Heart left ventricle (tissue), 16 donors: ENCODE measurements at regions not wholly inside any gene's neighbourhood (a gene's known extent, or its start where the extent isn't known, plus 50 kb on each side); places are given as distances from the start of the nearest gene placed in this dataset.

Experiments
- ATAC-seq, 4 donors: fragments of 200-7000 bp; cut with Tn5 transposase; one replicate each; pipeline ENCODE4 v1.9.1; 2020 to 2022; ENCODE audit warnings: moderate library complexity in 4 of 4, mild to moderate bottlenecking in 3 of 4, moderate number of reproducible peaks in 1 of 4
- DNase-seq, 5 donors: peaks; one replicate each; pipeline ENCODE4 v3.0.0-alpha.2; 2020
- H3K27ac ChIP-seq, 12 donors: fragments of 200-600 bp; sonication (generic) in 4 of 12; one replicate each; pipeline versions ENCODE4 v1.5.0 to v1.8.0; 2016 to 2022; ENCODE audit warnings: mild to moderate bottlenecking in 2 of 12
- H3K27me3 ChIP-seq, 9 donors: fragments of 200-600 bp; sonication (generic) in 2 of 9; one replicate each; pipeline versions ENCODE4 v1.5.1 to v1.8.0; 2016 to 2022; ENCODE audit warnings: mild to moderate bottlenecking in 3 of 9
- H3K36me3 ChIP-seq, 9 donors: fragments of 200-600 bp; sonication (generic) in 2 of 9; one replicate each; pipeline versions ENCODE4 v1.5.0 to v1.8.0; 2018 to 2022; ENCODE audit warnings: mild to moderate bottlenecking in 2 of 9
- H3K4me1 ChIP-seq, 12 donors: fragments of 200-600 bp; sonication (generic) in 4 of 12; one replicate each; pipeline versions ENCODE4 v1.5.0 to v1.8.0; 2016 to 2022; ENCODE audit warnings: mild to moderate bottlenecking in 3 of 12
- H3K4me3 ChIP-seq, 12 donors: fragments of 200-600 bp; sonication (generic) in 4 of 12; one replicate each; pipeline versions ENCODE4 v1.5.0 to v1.8.0; 2017 to 2022; ENCODE audit warnings: mild to moderate bottlenecking in 9 of 12, moderate library complexity in 4 of 12
- H3K9me3 ChIP-seq, 12 donors: fragments of 200-600 bp; sonication (generic) in 4 of 12; one replicate each; pipeline versions ENCODE4 v1.5.0 to v1.8.0; 2016 to 2022; ENCODE audit warnings: mild to moderate bottlenecking in 1 of 12
- POLR2A ChIP-seq, 2 donors: fragments of 450-650 bp; IDR thresholded peaks; one replicate each; pipeline ENCODE4 v1.6.1; 2017; ENCODE audit warnings: antibody characterized with exemption in 2 of 2, mild to moderate bottlenecking in 2 of 2, moderate library complexity in 2 of 2
- WGBS, 4 donors: extraction: QIAGEN DNeasy Blood & Tissue Kit in 2 of 4; methylation state at CpG; one replicate each; pipeline versions ENCODE4 v1.1.5 to v1.1.7; 2013 to 2018; 5-methylcytosine and 5-hydroxymethylcytosine counted together
- intact Hi-C, 10 donors: fragments of 100-400 bp; cut with DNase I; formaldehyde crosslinking; loops; one replicate each; pipeline versions ENCODE4 v1.11.1 to v1.14.2; 2022
- TF ChIP-seq, protein P1 (sequence below), 12 donors: fragments of 200-600 bp; sonication (generic) in 4 of 12; IDR thresholded peaks; one replicate each; pipeline versions ENCODE4 v1.5.0 to v1.8.0; 2018 to 2022; ENCODE audit warnings: antibody characterized with exemption in 12 of 12, mild to moderate bottlenecking in 5 of 12
- donor health status: ischemic (EF 13 %, LVEDD 7.1; RV severe dilation, severe dysfunction).
- donor health status: healthy with polysubstance abuse.
- donor health status: DM: no; HTN: yes; CAD: no.
- donor health status: DM: no; HTN: no; CAD: no.
- donor health status: ischemic (EF 25% LVEDD 6.9; RV normal size, moderate dysfunction).
- donor health status: ischemic (EF 25% LVEDD 5.7; RV mildly dilated, moderate dysfunction).
- donor health status: healthy.
- donor health status: DM: yes; HTN: yes; CAD: no.
- donor health status: ischemic (EF 35%, LVEDD 5.7; RV mildly dilated, moderate dysfunction).
- donor health status: nonischemic (EF 11% LVEDD 7.7; RV severe dilation, severe dysfunction).
- donor health status: DM: yes; HTN: yes; CAD: no.
- donor health status: PGD.
- donor health status: ischemic (EF 29% LVEDD 5.4; RV normal size, mild dysfunction).
- donor health status: nonischemic (EF 23%, LVEDD 6.1; RV moderate dilation, normal function).

DNA sequence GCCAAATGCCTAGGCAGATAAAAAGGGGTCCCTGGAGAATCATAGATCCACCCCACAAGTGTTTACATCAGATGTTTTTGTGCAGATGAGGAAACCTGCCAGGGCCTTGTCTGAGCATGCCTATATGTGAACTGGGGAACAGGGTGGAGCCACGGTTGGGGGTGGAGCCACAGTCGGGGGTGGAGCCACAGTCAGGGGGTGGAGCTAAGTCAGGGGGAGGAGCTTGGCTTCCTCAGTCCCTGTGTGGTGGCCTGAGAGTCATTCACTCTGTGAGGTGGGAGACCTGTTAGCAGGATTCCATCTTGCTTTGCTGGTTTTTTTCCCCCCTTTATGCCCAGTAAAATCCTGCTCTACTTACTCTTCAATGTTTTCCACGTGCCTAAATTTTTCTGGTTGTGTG is 57.8 kb upstream of the TGFBR2 start:
- TF ChIP-seq, protein P1, sequence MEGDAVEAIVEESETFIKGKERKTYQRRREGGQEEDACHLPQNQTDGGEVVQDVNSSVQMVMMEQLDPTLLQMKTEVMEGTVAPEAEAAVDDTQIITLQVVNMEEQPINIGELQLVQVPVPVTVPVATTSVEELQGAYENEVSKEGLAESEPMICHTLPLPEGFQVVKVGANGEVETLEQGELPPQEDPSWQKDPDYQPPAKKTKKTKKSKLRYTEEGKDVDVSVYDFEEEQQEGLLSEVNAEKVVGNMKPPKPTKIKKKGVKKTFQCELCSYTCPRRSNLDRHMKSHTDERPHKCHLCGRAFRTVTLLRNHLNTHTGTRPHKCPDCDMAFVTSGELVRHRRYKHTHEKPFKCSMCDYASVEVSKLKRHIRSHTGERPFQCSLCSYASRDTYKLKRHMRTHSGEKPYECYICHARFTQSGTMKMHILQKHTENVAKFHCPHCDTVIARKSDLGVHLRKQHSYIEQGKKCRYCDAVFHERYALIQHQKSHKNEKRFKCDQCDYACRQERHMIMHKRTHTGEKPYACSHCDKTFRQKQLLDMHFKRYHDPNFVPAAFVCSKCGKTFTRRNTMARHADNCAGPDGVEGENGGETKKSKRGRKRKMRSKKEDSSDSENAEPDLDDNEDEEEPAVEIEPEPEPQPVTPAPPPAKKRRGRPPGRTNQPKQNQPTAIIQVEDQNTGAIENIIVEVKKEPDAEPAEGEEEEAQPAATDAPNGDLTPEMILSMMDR (IDR thresholded peaks at IDR 0.05), result no peak
- no peak for TF ChIP-seq POLR2A (IDR thresholded peaks at IDR 0.05)
- intact Hi-C loops, result no loop called here
- WGBS, 4 donors, result 55 to 85% (median 60%) methylated on average over 3 of the region's 3 CpGs
- Histone ChIP-seq H3K4me1 (peaks cover 0 to 19% (median 6%) of the 10 kb centered on the region in 12 donors), H3K36me3 (no peaks in the 10 kb centered on the region), H3K9me3 (no peaks in the 10 kb centered on the region), H3K27me3 (no peaks in the 10 kb centered on the region), H3K27ac (peak overlapping the region in 4 of 12 donors; percentile 3 to 59 (median 33)), H3K4me3 (no peak overlapping the region)
- ATAC-seq, result peak in 1 of 4 donors; percentile 44
- no peak for DNase-seq

DNA sequence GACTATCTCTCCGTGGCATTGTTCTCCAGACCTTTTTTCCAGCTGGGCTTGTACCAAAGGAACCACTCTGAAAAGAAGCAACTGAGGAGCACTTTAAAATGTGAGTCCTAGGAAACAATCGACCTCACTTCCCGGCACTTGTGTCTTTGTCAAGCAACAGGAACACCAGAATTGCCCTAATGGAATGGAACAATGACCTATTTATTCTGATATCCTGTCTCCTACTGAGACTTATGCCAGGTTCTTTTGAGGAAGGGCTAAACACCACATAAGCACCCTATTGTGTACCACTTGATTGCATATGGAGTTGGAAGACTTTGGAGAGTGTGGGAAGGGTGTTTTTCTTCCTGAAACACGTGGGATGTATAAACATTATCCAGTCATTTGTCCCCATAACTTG is 56.8 kb upstream of the TGFBR2 start:
- H3K27me3 ChIP-seq, result no peaks in the 10 kb centered on the region
- H3K9me3 ChIP-seq, result no peaks in the 10 kb centered on the region
- peaks cover 0 to 15% (median 5%) of the 10 kb centered on the region in 12 donors for H3K4me1 ChIP-seq
- DNase-seq, result no peak
- peak; percentile 32 to 70 (median 46) for ATAC-seq
- TF ChIP-seq, protein P1 (IDR thresholded peaks at IDR 0.05), result no peak
- no peak for TF ChIP-seq POLR2A (IDR thresholded peaks at IDR 0.05)
- WGBS, 4 donors, result 39 to 63% (median 52%) methylated on average over 4 of the region's 4 CpGs
- no peak overlapping the region for H3K4me3 ChIP-seq
- intact Hi-C loops, result no loop called here
- H3K36me3 ChIP-seq, result no peaks in the 10 kb centered on the region
- peak overlapping the region in 9 of 12 donors; percentile 0 to 70 (median 12) for H3K27ac ChIP-seq

DNA sequence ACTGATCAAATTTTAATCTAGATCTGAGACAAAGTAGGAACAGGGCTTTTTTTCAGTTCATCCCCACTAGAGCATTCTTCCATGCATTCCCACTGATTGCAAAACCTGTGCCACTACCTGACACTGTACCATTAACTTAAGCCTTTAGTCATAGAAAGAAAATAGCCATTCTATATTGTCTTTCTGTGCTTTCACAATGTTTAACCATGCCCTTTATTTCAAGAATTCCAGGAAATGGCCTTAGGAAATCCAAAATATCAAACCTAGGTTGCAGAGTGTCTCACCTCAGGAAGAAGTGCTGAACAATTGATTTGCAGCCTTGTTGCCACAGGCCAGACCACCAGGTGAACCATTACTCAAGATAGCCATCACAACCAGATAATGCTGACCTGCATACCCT is 56.2 kb upstream of the TGFBR2 start:
- Histone ChIP-seq H3K4me1 (peaks cover 0 to 10% (median under 1%) of the 10 kb centered on the region in 12 donors), H3K4me3 (no peak overlapping the region), H3K27me3 (no peaks in the 10 kb centered on the region), H3K9me3 (no peaks in the 10 kb centered on the region), H3K36me3 (no peaks in the 10 kb centered on the region), H3K27ac (peak overlapping the region in 6 of 12 donors; percentile 0 to 70 (median 16))
- ATAC-seq (peak in 1 of 4 donors; percentile 11), DNase-seq (no peak)
- TF ChIP-seq, protein P1 (IDR thresholded peaks at IDR 0.05), result no peak
- TF ChIP-seq POLR2A (IDR thresholded peaks at IDR 0.05), result no peak
- intact Hi-C loops, result loop anchor here in 1 of 10 donors (10.0 kb wide), 1 partner anchor 1225 kb away; no protein-coding TSS in a partner anchor

DNA sequence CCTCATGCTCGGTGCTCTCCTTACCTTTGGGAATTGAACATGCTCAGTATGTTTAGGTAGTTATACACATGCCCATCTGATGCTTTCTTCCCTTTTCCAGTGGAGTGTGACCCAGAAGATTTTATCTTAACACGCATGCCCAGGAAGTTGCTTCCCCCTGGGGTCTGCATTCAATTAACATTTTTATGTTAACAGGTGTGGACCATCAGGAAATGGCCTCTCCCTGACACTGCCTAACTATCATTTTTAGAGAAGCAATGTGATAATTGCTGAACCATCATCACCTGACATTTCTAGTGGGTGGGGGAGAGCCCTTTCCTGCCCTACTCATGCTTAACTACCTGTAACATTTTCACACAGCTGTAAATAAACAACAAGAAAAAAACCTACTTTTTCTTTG is 55.1 kb upstream of the TGFBR2 start:
- DNase-seq, result no peak
- intact Hi-C loops, result loop anchor here in 1 of 10 donors (10.0 kb wide), 1 partner anchor 1224 kb away; no protein-coding TSS in a partner anchor
- no peaks in the 10 kb centered on the region for H3K27me3 ChIP-seq
- H3K4me1 ChIP-seq, result peaks cover 0 to 10% (median 0%) of the 10 kb centered on the region in 12 donors
- WGBS, 4 donors, result 54 to 75% (median 66%) methylated on average over 2 of the region's 2 CpGs
- ATAC-seq, result no peak
- no peaks in the 10 kb centered on the region for H3K36me3 ChIP-seq
- no peak for TF ChIP-seq POLR2A (IDR thresholded peaks at IDR 0.05)
- TF ChIP-seq, protein P1 (IDR thresholded peaks at IDR 0.05), result no peak
- no peak overlapping the region for H3K27ac ChIP-seq
- no peaks in the 10 kb centered on the region for H3K9me3 ChIP-seq
- no peak overlapping the region for H3K4me3 ChIP-seq
